H1 (cell line): ENCODE measurements at regions not wholly inside any gene's neighbourhood (a gene's known extent, or its start where the extent isn't known, plus 50 kb on each side); places are given as distances from the start of the nearest gene placed in this dataset.

Experiments used
- CTCF ChIA-PET: fragments of 300-600 bp; sonication (Branson Sonifier 250); formaldehyde crosslinking; loops from one replicate; lab custom pipeline; 2021; ENCODE audit not compliant: partially characterized antibody; lab: Charles Lee
- POLR2A ChIA-PET: fragments of 300-600 bp; sonication (Branson Sonifier 250); formaldehyde crosslinking; loops from one replicate; lab custom pipeline; 2021; ENCODE audit warnings: inconsistent platforms; ENCODE audit not compliant: partially characterized antibody; lab: Charles Lee
- DNase-seq, 2 experiments: peaks; one replicate each; pipeline versions ENCODE4 v3.0.0 to v3.0.0-alpha.2; 2010 to 2022; ENCODE audit warnings: low spot score in 2 of 2, low read depth in 1 of 2, mixed read lengths in 1 of 2
- FAIRE-seq: peaks from 2 replicates; lab custom pipeline; 2011; peaks lifted over from hg19 to GRCh38; lab: Jason Lieb, UNC
- H2AFZ ChIP-seq: 2 replicates; pipeline ENCODE4 v1.8.1; 2012; ENCODE audit warnings: low read length, inconsistent platforms
- H2AK5ac ChIP-seq: 2 replicates; pipeline ENCODE4 v1.6.1; 2013; ENCODE audit warnings: low read depth, low read length
- H2BK120ac ChIP-seq: replicated peaks from 2 replicates; pipeline ENCODE3; 2013; ENCODE audit warnings: low read depth, low read length, inconsistent platforms
- H2BK12ac ChIP-seq: 2 replicates; pipeline ENCODE4 v1.6.1; 2013; ENCODE audit warnings: low read depth, low read length
- H2BK15ac ChIP-seq: 2 replicates; pipeline ENCODE4 v1.6.1; 2013; ENCODE audit warnings: low read length
- H2BK20ac ChIP-seq: 2 replicates; pipeline ENCODE4 v1.6.1; 2013; ENCODE audit warnings: low read length
- H2BK5ac ChIP-seq: 2 replicates; pipeline ENCODE4 v1.6.1; 2013; ENCODE audit warnings: low read depth, low read length
- H3K14ac ChIP-seq: 2 replicates; pipeline ENCODE4 v1.6.1; 2013; ENCODE audit warnings: inconsistent platforms; ENCODE audit not compliant: insufficient read length
- H3K18ac ChIP-seq: 2 replicates; pipeline ENCODE4 v1.6.1; 2013; ENCODE audit warnings: low read length; ENCODE audit errors: extremely low read depth
- H3K23ac ChIP-seq: 2 replicates; pipeline ENCODE4 v1.6.1; 2013; ENCODE audit warnings: inconsistent platforms; ENCODE audit not compliant: insufficient read length
- H3K23me2 ChIP-seq: 2 replicates; pipeline ENCODE4 v1.6.1; 2013; ENCODE audit warnings: low read depth, low read length
- H3K27ac ChIP-seq: 2 replicates; pipeline ENCODE4 v1.6.1; 2011; ENCODE audit warnings: low read depth, low read length, inconsistent platforms
- H3K27me3 ChIP-seq, 4 experiments: replicated peaks in 1 of 4; 1 replicate in 1 of 4; 2 replicates in 3 of 4; pipeline versions ENCODE4 v1.6.1 to v1.8.1; 2011 to 2013; ENCODE audit warnings: low read length in 3 of 4, mild to moderate bottlenecking in 3 of 4, inconsistent platforms in 2 of 4, mixed read lengths in 2 of 4, moderate library complexity in 1 of 4; ENCODE audit not compliant: control insufficient read depth in 3 of 4, insufficient read depth in 3 of 4; ENCODE audit errors: extremely low read depth in 1 of 4
- H3K36me3 ChIP-seq, 4 experiments: 2 replicates each; pipeline versions ENCODE4 v1.6.1 to v1.8.1; 2011 to 2013; ENCODE audit warnings: mild to moderate bottlenecking in 4 of 4, low read length in 3 of 4, moderate library complexity in 2 of 4, control low read depth in 1 of 4, inconsistent platforms in 1 of 4; ENCODE audit not compliant: insufficient read depth in 4 of 4, control insufficient read depth in 2 of 4
- H3K4ac ChIP-seq: replicated peaks from 2 replicates; pipeline ENCODE3; 2013; ENCODE audit warnings: low read length, low read depth, mixed read lengths, inconsistent platforms; ENCODE audit not compliant: insufficient read length
- H3K4me1 ChIP-seq, 4 experiments: replicated peaks in 1 of 4; 1 replicate in 1 of 4; 2 replicates in 3 of 4; pipeline versions ENCODE4 v1.6.1 to v1.8.1; 2011 to 2013; ENCODE audit warnings: low read length in 3 of 4, inconsistent platforms in 2 of 4, mixed read lengths in 1 of 4; ENCODE audit not compliant: insufficient read depth in 4 of 4, control insufficient read depth in 3 of 4
- H3K4me2 ChIP-seq, 2 experiments: 2 replicates each; pipeline versions ENCODE4 v1.6.1 to v1.8.1; 2011 to 2013; ENCODE audit warnings: low read depth in 2 of 2, low read length in 2 of 2, control low read depth in 1 of 2, inconsistent platforms in 1 of 2, mild to moderate bottlenecking in 1 of 2; ENCODE audit not compliant: insufficient read depth in 1 of 2
- H3K4me3 ChIP-seq, 4 experiments: fragments of 200-600, 300-600 bp in 1 of 4; sonication (generic), shearing (Covaris generic), sonication (Bioruptor Twin) in 1 of 4; 2 replicates each; pipeline versions ENCODE4 v1.5.1 to v1.8.1; 2011 to 2016; ENCODE audit warnings: low read length in 4 of 4, low read depth in 3 of 4, control low read depth in 2 of 4, inconsistent platforms in 2 of 4, mild to moderate bottlenecking in 2 of 4, mixed read lengths in 1 of 4, moderate library complexity in 1 of 4; ENCODE audit not compliant: insufficient read depth in 2 of 4; ENCODE audit errors: extremely low read depth in 1 of 4
- H3K56ac ChIP-seq: replicated peaks from 2 replicates; pipeline ENCODE3; 2013; ENCODE audit warnings: low read depth, mild to moderate bottlenecking, mixed read lengths, low read length, inconsistent platforms; ENCODE audit not compliant: insufficient read length
- H3K79me1 ChIP-seq: 2 replicates; pipeline ENCODE4 v1.6.1; 2013; ENCODE audit warnings: low read depth, low read length, control low read depth
- H3K79me2 ChIP-seq, 2 experiments: 2 replicates each; pipeline versions ENCODE4 v1.6.1 to v1.8.1; 2012 to 2013; ENCODE audit warnings: low read length in 2 of 2, mild to moderate bottlenecking in 2 of 2, inconsistent platforms in 1 of 2; ENCODE audit not compliant: insufficient read depth in 2 of 2, control insufficient read depth in 1 of 2
- H3K9ac ChIP-seq, 4 experiments: replicated peaks in 1 of 4; 1 replicate in 1 of 4; 2 replicates in 3 of 4; pipeline versions ENCODE4 v1.6.1 to v1.8.1; 2011 to 2013; ENCODE audit warnings: low read depth in 3 of 4, low read length in 3 of 4, control low read depth in 2 of 4, mild to moderate bottlenecking in 2 of 4, moderate library complexity in 2 of 4, inconsistent platforms in 1 of 4; ENCODE audit errors: extremely low read depth in 1 of 4
- H3K9me3 ChIP-seq, 2 experiments: 2 replicates each; pipeline versions ENCODE4 v1.6.1 to v1.8.1; 2012 to 2013; ENCODE audit warnings: mild to moderate bottlenecking in 2 of 2, moderate library complexity in 2 of 2, control low read depth in 1 of 2, inconsistent platforms in 1 of 2, low read depth in 1 of 2, low read length in 1 of 2, mixed read lengths in 1 of 2; ENCODE audit not compliant: insufficient read depth in 2 of 2
- H4K20me1 ChIP-seq, 2 experiments: replicated peaks in 1 of 2; 2 replicates each; pipeline versions ENCODE3 to v1.8.1; 2011 to 2013; ENCODE audit warnings: inconsistent platforms in 2 of 2, low read length in 2 of 2, mild to moderate bottlenecking in 1 of 2; ENCODE audit not compliant: insufficient read depth in 2 of 2, control insufficient read depth in 1 of 2
- H4K5ac ChIP-seq: 2 replicates; pipeline ENCODE4 v1.6.1; 2013; ENCODE audit warnings: low read length, low read depth, mixed read lengths, inconsistent platforms; ENCODE audit not compliant: insufficient read length
- H4K8ac ChIP-seq: 2 replicates; pipeline ENCODE4 v1.8.0; 2013; ENCODE audit warnings: mild to moderate bottlenecking, moderate library complexity, low read length, inconsistent platforms; ENCODE audit not compliant: insufficient read depth; ENCODE audit errors: extremely low read depth
- H4K91ac ChIP-seq: replicated peaks from 2 replicates; pipeline ENCODE3; 2013; ENCODE audit warnings: low read length, mixed read lengths, inconsistent platforms; ENCODE audit not compliant: insufficient read length
- FOSL1 ChIP-seq: IDR thresholded peaks from 2 replicates; pipeline ENCODE4 v1.6.1; 2011; ENCODE audit warnings: mild to moderate bottlenecking, low read depth, low read length, moderate library complexity; ENCODE audit not compliant: insufficient read depth
- GABPA ChIP-seq: IDR thresholded peaks from 2 replicates; pipeline ENCODE4 v1.6.1; 2011; ENCODE audit warnings: mild to moderate bottlenecking, low read length, moderate library complexity, borderline replicate concordance; ENCODE audit not compliant: insufficient read depth
- NRF1 ChIP-seq: IDR thresholded peaks from 2 replicates; pipeline ENCODE4 v1.6.1; 2011; ENCODE audit warnings: mild to moderate bottlenecking, low read depth, low read length, improper control_type of control experiment
- SP1 ChIP-seq: IDR thresholded peaks from 2 replicates; pipeline ENCODE4 v1.6.1; 2011; ENCODE audit warnings: low read depth, low read length
- SP2 ChIP-seq: IDR thresholded peaks from 2 replicates; pipeline ENCODE4 v1.6.1; 2012; ENCODE audit warnings: mild to moderate bottlenecking, low read length, inconsistent platforms
- SUZ12 ChIP-seq: fragments of 200-600 bp; sonication (generic); IDR thresholded peaks from 2 replicates; pipeline ENCODE4 v1.6.1; 2012; ENCODE audit warnings: mild to moderate bottlenecking, inconsistent platforms, low read length, moderate library complexity, mixed read lengths
- TBP ChIP-seq: IDR thresholded peaks from 2 replicates; pipeline ENCODE4 v1.6.1; 2011; ENCODE audit warnings: low read depth, low read length, improper control_type of control experiment
- WGBS, 2 experiments: shearing (Covaris generic) in 1 of 2; methylation state at CpG; one replicate each; pipeline versions ENCODE4 v1.1.6 to v1.1.7; 2013 to 2015; ENCODE audit warnings: low lambda C conversion rate in 2 of 2, mixed read lengths in 2 of 2, inconsistent platforms in 1 of 2, low coverage in 1 of 2, missing lambda C conversion rate in 1 of 2; ENCODE audit not compliant: insufficient replicate concordance in 2 of 2, insufficient coverage in 1 of 2, insufficient read length in 1 of 2; ENCODE audit errors: extremely low coverage in 1 of 2, missing lambda C conversion rate in 1 of 2; 5-methylcytosine and 5-hydroxymethylcytosine counted together
- TF ChIP-seq, protein P1 (sequence below), 3 experiments: IDR thresholded peaks; 1 replicate in 2 of 3; 2 replicates in 1 of 3; pipeline versions ENCODE4 v1.5.1 to v1.6.1; 2011; ENCODE audit warnings: low read length in 3 of 3, mild to moderate bottlenecking in 3 of 3, inconsistent platforms in 2 of 3, low read depth in 1 of 3, moderate library complexity in 1 of 3; ENCODE audit not compliant: insufficient read depth in 1 of 3; ENCODE audit errors: control extremely low read depth in 1 of 3

DNA sequence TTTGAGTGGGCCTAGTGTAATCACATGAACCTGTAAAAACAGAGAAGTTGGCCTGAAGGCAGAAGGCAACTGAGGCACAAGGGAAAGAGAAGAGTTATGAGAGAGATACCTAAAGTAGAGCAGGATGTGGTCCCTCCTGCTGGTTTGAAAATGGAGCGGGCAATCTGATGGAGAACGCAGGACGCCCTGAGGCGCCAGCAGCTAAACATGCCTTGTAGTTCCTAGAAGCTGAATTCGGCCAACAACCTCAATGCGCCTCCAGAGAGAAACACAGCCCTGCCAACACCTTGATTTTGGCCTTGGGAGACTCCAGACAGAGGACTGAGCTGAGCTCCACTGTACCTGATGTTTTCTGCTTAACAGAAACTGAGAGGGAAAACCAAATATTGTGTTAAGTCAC is 469.9 kb downstream of the SOCS6 start:
- FAIRE-seq: no peak
- no peak overlapping the region for H2BK12ac ChIP-seq
- H3K36me3 ChIP-seq: no peaks in the 10 kb centered on the region; a peak in 1 of 8 replicates
- no peaks in the 10 kb centered on the region for H3K79me2 ChIP-seq
- no peaks in the 10 kb centered on the region; a peak in 1 of 7 replicates for H3K4me1 ChIP-seq
- no peak overlapping the region for H3K4me3 ChIP-seq
- H4K5ac ChIP-seq: no peak overlapping the region
- no peak overlapping the region for H3K4ac ChIP-seq
- no peaks in the 10 kb centered on the region for H4K20me1 ChIP-seq
- H2BK5ac ChIP-seq: no peak overlapping the region
- H3K23me2 ChIP-seq: no peaks in the 10 kb centered on the region
- H3K27ac ChIP-seq: no peak overlapping the region
- TF ChIP-seq NRF1: no peak
- TF ChIP-seq TBP: no peak
- no peak for TF ChIP-seq SUZ12
- TF ChIP-seq, protein P1, sequence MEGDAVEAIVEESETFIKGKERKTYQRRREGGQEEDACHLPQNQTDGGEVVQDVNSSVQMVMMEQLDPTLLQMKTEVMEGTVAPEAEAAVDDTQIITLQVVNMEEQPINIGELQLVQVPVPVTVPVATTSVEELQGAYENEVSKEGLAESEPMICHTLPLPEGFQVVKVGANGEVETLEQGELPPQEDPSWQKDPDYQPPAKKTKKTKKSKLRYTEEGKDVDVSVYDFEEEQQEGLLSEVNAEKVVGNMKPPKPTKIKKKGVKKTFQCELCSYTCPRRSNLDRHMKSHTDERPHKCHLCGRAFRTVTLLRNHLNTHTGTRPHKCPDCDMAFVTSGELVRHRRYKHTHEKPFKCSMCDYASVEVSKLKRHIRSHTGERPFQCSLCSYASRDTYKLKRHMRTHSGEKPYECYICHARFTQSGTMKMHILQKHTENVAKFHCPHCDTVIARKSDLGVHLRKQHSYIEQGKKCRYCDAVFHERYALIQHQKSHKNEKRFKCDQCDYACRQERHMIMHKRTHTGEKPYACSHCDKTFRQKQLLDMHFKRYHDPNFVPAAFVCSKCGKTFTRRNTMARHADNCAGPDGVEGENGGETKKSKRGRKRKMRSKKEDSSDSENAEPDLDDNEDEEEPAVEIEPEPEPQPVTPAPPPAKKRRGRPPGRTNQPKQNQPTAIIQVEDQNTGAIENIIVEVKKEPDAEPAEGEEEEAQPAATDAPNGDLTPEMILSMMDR (IDR thresholded peaks at IDR 0.05; ENCODE audit: control extremely low read depth in 1 of 3, insufficient read depth in 1 of 3, low read depth in 1 of 3, low read length in 3 of 3): no peak
- no peak for TF ChIP-seq GABPA
- TF ChIP-seq SP2: no peak
- TF ChIP-seq SP1: no peak
- no peak for TF ChIP-seq FOSL1
- H4K91ac ChIP-seq: no peak overlapping the region
- no peak overlapping the region for H2AK5ac ChIP-seq
- H3K23ac ChIP-seq: no peak overlapping the region
- ChIA-PET POLR2A (no interaction called here), CTCF (interaction anchor here (0.9 kb wide), 1 partner anchor 23 kb away, joined by 3 read pairs; no protein-coding TSS in a partner anchor)
- no peak overlapping the region for H2BK15ac ChIP-seq
- no peak overlapping the region for H3K4me2 ChIP-seq
- DNase-seq: no peak
- no peak overlapping the region for H3K18ac ChIP-seq
- H2BK20ac ChIP-seq: no peak overlapping the region
- H4K8ac ChIP-seq: no peak overlapping the region
- peaks cover 72 to 85% of the 10 kb centered on the region in 2 experiments for H3K9me3 ChIP-seq
- no peak overlapping the region for H2AFZ ChIP-seq
- no peaks in the 10 kb centered on the region for H3K79me1 ChIP-seq
- no peak overlapping the region for H2BK120ac ChIP-seq
- H3K56ac ChIP-seq: no peak overlapping the region
- H3K9ac ChIP-seq: no peak overlapping the region
- H3K27me3 ChIP-seq: no peaks in the 10 kb centered on the region
- 90% methylated on average over 6 of the region's 6 CpGs; no CpG with 5 or more reads in 1 of the 2 experiments for WGBS, 2 experiments
- no peak overlapping the region for H3K14ac ChIP-seq
